ENCODE measurements at regions not wholly inside any gene's neighbourhood (a gene's known extent, or its start where the extent isn't known, plus 50 kb on each side); places are given as distances from the start of the nearest gene placed in this dataset.
"Not testable (repeated sequence)": the region's sequence is repeated elsewhere in the genome, so short reads cannot be mapped to it uniquely, and the experiment has no call there.

DNA sequence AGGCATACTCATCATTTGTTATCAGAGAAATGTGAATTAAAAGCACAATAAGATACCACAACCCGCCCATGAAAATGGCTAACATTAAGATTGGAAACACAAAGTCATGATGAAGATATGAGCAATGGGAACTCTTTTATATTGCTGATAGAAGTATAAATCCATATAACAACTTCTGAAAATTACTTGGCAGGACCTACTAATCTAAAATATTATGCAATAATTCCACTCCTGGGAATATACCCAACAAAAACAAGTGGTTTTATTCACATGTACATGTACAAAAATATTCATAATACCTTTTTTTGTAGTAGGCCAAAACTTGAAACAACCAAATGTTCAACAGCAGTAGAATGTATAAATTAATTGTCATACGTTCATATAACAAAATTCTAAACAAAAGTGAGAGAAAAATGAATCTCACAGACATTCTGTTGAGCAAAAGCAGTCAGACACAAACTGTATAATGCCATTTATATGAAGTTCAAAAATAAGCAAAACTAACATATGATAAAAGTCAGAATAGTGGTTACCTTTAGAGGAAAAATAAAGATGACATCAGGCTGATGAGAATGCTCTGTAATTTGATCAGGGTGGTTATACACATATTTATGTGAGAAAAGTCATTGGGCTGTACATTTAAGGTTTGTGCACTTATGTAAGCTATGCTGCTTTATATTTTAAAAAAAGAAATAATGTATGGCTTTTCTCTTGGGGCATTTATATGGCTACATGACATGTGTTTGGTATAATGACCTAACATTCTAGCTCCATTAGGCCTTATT, 309.2 kb upstream of the KITLG start:
- no peak for DNase-seq (ENCODE audit: low spot score)

DNA sequence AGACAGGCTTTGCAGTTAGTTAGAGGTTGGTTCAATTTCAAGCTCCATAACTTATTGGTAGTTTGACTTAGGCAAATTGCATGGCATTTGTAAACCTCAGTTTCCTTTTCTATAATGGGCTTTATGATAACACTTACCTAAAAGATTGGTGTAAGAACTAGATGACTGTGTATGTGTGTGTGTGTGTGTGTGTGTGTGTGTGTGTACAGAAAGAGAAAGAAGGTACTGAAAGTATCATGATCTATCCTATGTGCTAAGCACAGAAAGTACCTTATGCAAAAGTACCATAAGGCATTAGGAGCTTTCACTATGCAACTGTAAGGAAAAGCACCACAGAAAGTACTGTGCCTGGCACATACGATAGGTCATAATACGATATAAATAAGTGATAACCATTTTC, 304.3 kb upstream of the KITLG start:
- DNase-seq (ENCODE audit: low spot score): no peak

DNA sequence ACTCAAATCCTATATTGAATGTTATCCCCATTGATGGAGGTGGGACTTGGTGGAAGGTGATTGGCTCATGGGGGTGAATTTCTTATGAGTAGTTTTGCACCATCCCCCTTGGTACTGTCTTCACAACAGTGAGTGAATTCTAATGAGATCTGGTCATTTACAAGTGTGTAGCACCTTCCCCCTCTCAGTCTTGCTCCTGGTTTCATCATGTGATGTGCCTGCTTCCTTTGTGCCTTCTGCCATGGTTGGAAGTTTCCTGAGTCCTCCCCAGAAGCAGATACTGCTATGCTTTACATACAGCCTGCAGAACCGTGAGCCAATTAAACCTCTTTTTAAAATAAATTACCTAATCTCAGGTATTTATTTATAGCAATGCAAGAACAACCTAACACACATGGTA, 302.4 kb upstream of the KITLG start:
- DNase-seq (ENCODE audit: low spot score): no peak

DNA sequence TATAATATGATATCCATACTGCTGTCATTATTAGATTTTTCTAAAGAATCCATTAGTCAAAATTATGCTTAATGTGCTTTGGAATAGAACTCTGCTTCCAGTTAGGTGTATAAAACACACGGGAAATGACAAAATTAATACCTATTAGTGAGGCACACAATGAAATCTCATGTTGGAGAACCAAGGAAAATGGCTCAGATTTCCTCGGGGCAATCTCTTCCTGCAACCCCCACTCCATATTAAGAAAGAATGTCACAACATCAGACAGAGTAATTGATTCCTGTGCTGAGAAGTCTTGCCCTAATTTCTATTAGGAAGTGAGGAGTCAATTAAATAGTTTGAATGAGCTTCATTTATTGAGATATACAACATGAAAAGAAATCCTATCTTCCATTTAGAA, 299.8 kb upstream of the KITLG start:
- DNase-seq (ENCODE audit: low spot score): no peak

DNA sequence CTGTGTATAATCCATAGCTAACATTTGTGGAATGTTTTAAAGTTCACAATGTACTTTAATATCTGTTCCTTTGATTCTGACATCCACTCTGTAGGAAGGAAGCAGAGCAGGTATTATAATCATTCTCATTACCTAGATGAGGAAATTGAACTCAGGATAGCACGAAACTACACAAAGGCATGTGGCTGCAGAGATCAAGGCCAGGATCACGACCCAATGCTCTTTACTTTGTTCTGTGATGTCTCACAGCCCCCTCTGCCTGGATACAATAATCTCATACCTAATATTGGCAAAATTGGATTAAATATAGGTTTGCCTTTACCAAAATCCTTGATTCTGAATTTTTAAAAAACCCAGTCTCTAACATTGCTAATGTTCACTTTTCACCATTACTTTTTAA, 298.0 kb upstream of the KITLG start:
- DNase-seq (ENCODE audit: low spot score): no peak

DNA sequence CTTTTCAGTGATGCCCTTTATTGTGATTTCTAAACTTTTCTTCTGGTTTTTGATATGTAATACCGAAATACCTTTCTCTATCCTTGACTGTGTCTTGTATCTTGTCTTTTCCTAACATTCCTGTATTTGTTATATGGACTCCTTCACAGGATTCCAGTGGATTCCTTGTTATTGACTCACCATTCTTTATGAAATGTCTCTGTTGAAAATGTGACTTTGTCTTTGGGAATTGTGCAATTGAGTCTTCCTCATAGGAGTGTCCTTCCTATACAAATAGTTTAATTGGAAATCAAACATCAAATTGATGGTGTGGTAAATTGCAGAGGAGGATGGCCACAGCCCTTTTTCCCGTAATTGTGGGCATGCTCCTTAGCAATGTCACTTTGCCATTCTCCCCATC, 296.6 kb upstream of the KITLG start:
- DNase-seq (ENCODE audit: low spot score): no peak

DNA sequence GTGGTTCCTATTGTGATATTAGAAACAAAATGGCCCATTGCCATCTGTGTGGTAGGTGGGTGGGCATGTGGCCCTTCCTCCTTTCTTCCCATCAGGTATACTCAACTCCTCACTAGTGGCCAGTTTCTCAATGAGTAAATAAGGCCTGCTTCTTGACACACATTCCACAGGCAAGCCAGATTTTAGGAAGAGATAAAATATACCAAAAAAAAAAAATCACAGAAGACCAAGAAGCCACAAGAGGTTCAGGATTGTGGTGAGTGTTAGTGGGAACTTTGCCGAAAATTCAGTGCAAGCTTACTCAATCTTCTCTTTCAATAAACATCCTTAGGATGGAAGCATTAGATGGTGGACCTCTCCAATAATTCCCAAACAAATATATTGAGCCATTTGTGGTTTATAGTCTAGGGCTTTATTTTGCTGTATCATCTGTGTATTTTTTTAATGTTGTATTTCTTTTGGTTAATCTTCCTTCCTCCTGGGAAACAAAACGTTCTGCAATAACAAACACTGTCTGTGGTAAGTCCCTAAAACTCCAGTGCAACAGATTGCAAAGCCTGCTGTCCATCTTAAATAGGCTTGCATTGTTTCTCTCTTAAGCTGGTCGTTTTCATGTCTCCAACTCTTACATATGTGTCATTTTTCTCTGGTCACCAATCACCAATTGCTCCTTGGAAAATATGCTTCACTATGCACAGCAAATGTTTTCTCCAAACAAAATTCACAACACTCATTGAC, 289.9 kb upstream of the KITLG start:
- DNase-seq (ENCODE audit: low spot score): no peak

DNA sequence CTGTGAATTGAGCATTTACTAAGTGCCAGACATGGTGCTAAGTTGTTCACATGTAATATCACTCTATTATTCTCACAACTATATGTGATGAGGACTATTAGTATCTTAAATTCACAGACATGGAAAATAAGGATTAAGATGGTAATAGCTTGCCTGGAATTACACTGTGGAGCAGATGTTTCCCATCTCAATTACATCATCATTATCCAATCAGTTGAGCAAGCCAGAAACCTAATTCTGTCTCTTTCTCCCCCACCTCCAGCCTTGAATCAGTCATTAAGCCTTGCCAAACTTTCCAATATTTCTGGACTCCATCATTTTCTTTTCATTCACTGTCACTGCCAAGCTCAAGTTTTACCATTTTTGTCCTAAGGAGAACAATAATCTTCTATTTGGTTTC, 287.8 kb upstream of the KITLG start:
- DNase-seq (ENCODE audit: low spot score): no peak

DNA sequence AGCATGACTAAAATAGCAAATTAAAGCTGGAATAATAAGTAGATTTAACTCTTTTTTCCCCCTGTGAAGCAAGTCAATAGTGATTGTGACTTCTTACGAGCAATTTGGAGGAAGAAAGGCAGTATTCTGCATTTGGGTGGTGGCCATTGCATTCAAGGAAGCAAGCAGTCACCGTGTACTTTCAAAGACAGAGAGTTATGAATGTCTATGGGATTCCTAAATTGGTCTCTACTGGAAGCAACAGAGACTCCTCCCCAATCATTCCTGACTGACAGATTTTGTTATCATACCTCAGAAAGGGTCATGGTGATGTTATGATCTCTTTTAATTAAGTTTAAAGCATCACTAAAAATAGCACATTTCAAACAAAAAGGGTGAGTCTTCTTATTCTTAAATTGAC, 287.2 kb upstream of the KITLG start:
- DNase-seq (ENCODE audit: low spot score): no peak

DNA sequence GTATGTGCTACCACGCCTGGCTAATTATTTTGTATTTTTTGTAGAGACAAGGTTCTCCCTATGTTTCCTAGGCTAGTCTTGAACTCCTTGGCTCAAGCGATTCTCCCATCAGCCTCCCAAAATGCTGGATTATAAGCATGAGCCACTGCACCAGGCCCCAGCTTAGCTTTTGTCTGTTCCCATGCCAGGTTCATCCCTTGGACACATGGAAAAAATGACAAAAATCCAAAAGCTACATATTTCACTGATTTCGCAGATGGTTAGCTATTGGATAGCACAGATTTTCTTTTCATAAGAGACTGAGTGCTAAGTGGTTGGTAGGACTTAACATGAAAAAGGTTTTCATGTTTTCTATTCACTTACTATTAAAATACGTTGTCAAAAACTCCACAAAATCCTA, 286.6 kb upstream of the KITLG start:
- no peak for DNase-seq (ENCODE audit: low spot score)

DNA sequence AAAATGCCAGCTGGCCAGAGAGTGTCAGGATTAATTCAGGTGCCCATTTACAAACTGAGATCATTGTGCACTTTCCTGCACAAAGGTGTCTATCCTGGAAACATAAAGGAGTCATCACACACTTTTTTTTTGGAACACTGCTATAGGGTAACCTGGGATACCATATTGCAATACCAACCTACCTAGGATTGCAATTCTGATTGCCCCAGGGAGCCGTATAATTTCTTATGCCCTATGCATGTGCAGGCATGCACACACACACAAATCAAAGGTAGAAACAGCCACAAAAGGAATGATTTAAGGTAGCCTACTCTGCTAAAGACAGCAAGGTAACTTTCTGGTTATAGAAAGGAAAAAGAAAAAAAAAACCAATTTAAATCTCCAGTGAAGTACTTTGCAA, 285.3 kb upstream of the KITLG start:
- DNase-seq (ENCODE audit: low spot score): no peak

DNA sequence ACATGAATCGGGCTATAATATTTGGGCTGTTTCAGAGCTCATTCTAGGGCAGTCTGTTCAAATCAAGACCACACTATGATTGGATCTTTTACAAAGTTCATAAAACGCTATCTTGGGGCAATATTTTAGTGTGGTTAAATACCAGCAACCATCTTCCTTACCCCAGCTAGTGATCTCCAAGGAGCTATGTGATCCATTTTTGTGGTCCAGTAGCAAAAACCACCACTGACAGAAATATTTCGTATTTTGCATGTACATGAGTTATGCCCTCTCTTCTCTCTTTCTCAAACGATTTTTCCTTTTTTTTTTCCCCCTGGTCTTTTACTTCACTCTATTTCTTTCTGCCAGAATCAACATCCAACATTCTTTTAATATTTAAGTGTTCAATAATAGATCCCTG, 280.6 kb upstream of the KITLG start:
- DNase-seq (ENCODE audit: low spot score): no peak

DNA sequence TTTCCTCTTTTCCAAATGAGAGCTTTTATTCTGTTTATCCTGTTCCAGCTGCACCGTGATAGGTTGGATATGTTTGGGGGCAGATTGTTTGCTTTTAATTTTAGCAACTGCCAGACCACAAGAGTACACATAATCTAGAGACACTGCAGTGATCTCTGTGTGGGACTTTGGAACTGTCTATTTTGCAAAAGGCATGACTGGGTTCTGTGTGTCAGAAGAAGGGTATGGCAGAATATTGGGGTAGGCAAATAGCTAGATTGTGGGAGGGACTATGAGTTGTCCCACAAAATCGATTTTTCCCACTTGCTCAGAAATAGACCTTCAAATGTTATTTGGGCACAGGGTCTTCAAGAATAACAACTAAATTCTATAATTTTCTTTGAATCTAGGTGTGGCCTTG, 275.9 kb upstream of the KITLG start:
- no peak for DNase-seq (ENCODE audit: low spot score)

DNA sequence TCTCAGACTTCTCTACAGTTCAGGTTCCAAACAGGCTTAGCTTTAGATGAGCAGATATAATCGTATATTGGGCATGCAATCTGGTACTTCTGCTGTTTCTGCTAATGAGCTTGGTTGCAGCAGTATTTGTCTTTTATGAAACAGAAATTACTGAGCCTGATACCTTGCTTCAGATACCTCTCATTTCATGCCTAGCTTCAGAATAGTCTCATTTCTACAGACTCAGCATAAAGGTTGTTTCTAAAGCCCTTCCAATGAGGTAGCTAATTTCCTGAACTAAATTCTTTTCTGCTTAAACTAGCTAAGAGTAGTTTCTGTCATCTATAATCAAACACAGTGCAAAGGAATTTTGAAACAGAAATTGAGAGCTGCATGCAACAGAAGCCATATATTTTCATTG, 275.0 kb upstream of the KITLG start:
- DNase-seq (ENCODE audit: low spot score): no peak

DNA sequence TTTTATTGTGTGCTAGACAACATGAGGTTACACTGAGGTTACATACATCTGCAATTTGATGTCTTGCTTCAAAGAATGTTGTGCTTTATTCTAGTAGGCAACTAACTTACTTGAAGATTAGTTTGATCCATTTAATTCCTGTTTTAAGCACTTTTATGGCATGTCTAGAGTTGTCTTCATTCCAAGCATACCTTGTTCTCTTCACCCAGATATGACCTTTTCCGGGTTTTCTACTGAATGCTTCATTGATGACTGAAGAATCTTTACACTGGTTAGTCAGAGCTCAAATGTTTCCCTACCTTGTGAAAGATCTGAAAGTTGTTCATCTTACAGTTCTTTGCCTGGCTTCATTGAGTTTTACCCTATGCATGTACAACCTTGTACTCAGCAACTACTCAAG, 274.0 kb upstream of the KITLG start:
- no peak for DNase-seq (ENCODE audit: low spot score)

DNA sequence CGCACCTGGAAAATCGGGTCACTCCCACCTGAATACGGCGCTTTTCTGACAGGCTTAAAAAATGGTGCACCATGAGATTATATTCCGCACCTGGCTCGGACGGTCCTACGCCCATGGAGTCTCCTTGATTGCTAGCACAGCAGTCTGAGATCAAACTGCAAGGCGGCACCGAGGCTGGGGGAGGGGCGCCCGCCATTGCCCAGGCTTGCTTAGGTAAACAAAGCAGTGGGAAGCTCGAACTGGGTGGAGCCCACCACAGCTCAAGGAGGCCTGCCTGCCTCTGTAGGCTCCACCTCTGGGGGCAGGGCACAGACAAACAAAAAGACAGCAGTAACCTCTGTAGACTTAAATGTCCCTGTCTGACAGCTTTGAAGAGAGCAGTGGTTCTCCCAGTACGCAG, 267.0 kb upstream of the KITLG start:
- DNase-seq (ENCODE audit: low spot score): not testable (repeated sequence)

DNA sequence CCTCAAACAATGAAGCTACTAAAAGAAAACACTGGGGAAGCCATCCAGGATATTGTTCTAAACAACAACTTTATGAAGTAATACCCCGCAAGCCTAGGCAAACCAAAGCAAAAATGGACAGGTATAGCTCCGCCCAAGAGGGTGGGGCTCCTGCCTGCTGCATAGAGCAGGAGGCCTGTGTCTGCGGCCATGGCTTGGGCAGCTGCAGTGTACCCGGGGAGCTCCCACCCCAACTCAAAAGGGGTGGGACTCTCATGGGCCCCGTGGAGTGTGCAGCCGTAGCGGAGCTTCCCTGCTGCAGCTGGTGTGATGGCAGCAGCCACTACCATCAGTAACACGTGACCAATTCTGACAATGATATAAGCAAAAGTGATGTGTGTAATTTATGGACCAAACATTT, 264.2 kb upstream of the KITLG start:
- no peak for DNase-seq (ENCODE audit: low spot score)

DNA sequence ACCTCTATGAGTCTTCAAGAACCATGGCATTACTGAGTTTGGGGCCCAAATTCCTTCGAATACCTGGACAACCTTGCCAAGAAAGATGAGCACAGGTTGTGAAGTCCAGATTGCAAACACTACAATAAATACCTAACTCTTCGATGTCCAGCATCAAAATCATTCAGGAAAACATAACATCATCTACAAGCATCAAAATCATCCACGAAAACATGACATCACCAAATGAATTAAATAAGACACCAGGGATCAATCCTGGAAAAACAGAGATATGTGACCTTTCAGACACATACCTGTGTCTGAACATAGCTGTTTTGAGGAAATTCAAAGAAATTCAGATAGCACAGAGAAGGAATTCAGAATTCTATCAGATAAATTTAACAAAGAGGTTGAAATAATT, 262.0 kb upstream of the KITLG start:
- DNase-seq (ENCODE audit: low spot score): no peak

DNA sequence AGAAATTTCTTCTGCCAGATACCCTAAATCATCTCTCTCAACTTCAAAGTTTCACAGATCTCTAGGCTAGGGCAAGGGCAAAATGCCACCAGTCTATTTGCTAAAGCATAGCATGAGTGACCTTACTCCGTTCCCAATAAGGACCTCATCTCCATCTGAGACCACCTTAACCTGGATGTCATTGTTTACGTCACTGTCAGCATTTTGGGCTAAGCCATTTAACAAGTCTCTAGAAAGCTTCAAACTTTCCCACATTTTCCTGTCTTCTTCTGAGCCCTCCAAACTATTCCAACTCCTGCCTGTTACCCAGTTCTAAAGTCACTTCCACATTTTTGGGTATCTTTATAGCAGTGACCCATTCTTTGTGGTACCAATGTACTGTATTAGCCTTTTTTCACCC, 259.2 kb upstream of the KITLG start:
- DNase-seq (ENCODE audit: low spot score): no peak

DNA sequence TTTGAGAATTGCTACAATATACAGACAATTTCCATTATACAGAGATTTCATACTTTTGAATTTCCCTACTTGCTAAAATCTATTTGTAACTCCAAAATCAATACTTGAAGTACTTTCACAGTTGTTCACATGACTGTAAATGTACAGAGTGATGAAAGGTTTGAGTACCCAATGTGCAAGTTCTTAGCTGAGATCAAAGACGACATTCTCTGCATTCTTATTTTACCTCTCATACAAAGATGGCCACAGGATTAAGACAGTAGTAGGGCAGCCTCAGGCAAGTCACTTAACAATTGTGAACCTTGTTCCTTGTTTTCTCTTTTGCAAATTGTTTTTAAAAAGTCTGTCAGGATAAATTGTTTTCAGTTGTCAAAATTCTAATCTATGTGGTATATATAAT, 255.9 kb upstream of the KITLG start:
- no peak for DNase-seq (ENCODE audit: low spot score)

DNA sequence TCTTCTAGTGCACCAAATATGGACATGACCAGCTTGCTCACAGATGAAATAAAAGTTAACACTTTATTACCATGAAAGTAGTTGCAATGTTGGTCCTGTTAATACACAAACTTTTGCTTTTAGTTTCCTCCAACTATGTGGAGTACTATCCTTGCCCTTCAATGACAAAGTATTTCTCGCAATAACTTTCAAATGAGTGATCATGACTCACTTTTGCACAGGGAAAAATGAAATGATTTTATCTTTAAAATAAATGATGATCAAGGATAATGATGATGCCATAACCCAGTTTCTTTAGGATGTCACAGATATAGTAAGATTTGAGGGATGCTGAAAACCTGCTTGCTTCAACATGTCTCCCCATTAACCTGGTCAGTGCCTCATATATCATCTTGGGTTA, 254.0 kb upstream of the KITLG start:
- no peak for DNase-seq (ENCODE audit: low spot score)

DNA sequence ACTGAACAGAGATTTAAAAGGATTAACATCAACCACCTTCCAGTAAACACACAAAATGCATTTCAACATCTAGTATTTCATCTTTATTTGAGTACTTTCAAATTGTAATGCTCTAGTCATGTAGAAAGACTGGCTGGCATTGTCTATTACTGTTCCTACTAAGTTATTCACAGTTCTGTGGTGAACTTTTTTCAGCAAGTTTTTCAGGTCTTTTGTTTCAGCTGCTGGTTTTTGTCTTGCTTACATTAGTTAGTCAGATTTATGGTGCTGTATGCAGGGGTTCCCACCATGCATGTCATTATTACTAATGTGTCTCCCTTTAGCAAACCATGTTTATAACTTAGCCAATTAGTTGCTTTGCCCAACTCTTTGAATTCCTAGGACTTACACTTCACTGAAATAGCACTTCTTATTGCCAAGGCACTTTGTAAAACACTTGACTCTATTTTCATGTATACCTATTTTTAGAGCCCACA, 253.4 kb upstream of the KITLG start:
- no peak for DNase-seq (ENCODE audit: low spot score)

DNA sequence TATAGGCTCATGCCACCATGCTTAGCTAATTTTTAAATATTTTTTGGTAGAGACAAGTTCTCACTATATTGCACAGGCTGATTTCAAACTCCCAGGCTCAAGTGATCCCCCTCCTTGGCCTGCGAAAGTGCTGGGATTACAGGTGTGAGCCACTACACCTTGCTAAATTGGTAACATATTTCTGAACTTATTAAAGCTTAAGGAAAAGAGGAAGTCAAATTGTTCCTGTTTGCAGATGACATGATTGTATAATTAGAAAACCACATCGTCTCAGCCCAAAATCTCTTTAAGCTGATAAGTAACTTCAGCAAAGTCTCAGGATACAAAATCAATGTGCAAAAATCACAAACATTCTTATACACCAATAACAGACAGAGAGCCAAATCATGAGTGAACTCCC, 248.3 kb upstream of the KITLG start:
- not testable (repeated sequence) for DNase-seq (ENCODE audit: low spot score)

DNA sequence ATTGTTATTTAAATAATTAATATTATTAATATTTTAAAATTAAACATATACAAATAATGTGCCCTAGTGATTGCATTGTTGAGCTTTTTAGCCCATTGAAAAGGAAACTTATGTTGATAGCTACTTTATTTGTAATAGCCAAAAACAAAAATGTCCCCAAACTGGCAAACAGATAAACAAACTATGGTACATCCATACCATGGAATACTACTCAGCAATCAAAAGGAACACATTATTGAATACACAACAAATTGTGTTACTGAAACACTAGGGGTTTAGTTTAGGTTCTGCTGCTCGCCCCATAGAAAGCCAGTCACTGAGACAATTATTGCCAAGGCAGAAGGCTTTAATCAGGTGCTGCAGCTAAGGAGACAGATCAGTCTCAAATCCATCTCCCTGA, 239.7 kb upstream of the KITLG start:
- no peak for DNase-seq (ENCODE audit: low spot score)

All from ureter (tissue), 1 donor.